ENCODE measurements at regions not wholly inside any gene's neighbourhood (a gene's known extent, or its start where the extent isn't known, plus 50 kb on each side); places are given as distances from the start of the nearest gene placed in this dataset.
"Not testable (repeated sequence)": the region's sequence is repeated elsewhere in the genome, so short reads cannot be mapped to it uniquely, and the experiment has no call there.

DNA sequence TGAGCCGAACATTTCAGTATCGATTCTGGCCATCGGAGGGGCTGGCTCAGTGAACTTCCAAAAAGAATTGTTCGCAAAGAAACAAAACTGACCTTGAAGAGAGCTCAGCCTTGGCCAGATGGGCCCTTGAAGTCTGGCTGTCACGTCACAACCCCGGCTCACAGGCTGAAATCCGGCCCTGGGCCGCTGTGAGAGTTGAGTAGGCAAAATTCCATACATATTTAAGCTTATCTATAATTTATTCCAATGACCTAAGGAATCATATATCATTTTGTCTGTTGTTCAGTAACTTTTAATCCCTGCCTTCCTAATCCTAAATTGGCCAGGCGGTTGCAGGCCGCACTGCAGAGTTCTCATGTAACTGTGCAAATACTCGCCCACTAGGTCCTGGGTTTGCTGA is 174.8 kb downstream of the LAT start:
- TF ChIP-seq POLR2AphosphoS5, POLR2A (IDR thresholded peaks at IDR 0.05): not testable (repeated sequence)
